ENCODE measurements at regions not wholly inside any gene's neighbourhood (a gene's known extent, or its start where the extent isn't known, plus 50 kb on each side); places are given as distances from the start of the nearest gene placed in this dataset.
"Not testable (repeated sequence)": the region's sequence is repeated elsewhere in the genome, so short reads cannot be mapped to it uniquely, and the experiment has no call there.

DNA sequence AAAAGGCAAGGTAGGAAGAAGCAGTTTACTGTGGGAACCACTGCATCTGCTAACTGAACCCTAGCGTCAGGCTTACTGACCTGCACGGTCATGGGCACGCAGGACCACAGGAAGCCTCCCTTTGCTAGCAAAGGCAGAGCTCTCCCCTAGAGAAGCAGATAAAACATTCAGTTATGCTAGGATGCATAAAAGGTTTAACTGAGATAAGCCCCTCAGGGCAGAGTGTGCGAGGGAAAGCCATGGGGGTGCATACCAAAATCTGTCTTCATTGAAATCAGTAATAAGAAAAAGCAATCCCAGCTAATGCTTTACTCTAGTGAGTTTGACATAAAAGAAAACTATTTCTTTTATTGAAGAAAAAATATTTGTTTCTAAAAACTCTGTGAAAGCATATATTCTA, 2403.7 kb upstream of the C9orf72 start:
- in situ Hi-C loops (cut with MboI; ENCODE audit: low pct_unique_long_range_greater_than_20kb, low sequenced_read_pairs): no loop called here

DNA sequence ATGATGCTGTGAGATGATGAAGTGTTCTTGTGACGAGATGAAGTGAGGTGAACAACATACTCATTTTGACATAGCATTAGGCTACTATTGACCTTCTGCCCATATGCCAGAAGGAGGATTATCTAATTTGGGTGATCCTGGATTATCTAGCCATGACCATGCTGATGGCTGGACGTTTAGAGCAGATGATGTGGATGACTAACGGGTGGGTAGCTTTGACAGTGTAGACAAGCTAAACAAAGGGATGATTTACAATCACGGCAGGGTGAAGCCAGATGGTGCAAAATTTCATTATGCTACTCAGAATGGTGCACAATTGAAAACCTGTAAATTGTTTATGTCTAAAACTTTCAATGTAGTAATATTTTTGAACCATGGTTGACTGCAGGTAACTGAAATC, 2403.4 kb upstream of the ACO1 start:
- in situ Hi-C loops (cut with MboI; ENCODE audit: low pct_unique_long_range_greater_than_20kb, low sequenced_read_pairs): no loop called here
- DNase-seq: no peak

More for the DNA sequence above, 2403.7 kb upstream of the C9orf72 start:
- no peak for DNase-seq

DNA sequence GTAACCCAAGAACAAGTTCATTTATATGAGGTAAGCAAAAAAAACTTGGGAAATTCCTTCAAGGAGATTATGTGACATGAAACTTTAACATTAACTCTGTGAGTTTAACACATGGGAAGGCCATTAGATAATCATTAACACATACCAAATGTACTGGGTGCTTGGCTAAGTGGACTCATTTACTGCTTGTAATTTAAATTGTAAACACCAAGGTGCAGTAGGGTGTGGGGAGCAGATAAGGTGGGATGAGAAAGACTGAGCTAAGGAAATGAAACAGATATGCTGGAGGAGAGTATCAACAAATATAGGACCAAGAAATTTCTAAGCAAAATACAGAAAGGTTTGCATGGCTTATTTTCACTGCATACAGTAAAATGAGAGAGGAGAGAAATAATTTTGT, 2384.8 kb upstream of the ACO1 start:
- in situ Hi-C loops (cut with MboI; ENCODE audit: low pct_unique_long_range_greater_than_20kb, low sequenced_read_pairs): no loop called here
- DNase-seq: no peak

DNA sequence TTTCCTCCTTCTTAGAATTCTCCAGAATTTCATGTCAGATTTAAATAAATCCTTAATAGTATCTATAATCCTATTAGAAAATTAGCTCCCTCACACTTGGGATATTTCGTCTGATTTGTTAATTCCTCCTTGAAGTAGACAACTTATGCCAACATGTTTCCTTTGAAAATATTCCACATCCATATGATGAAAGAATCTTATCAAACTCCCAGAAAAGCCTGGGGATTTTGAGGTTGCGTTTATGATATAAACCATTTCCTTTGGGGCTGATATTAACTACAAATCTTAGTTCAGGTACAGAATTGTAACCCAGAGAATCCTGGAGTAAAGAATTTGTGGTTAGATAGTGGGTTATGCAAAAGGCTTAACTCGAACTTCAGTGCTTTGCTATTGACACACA, 2373.8 kb upstream of the ACO1 start:
- no peak for DNase-seq
- in situ Hi-C loops (cut with MboI; ENCODE audit: low pct_unique_long_range_greater_than_20kb, low sequenced_read_pairs): no loop called here

DNA sequence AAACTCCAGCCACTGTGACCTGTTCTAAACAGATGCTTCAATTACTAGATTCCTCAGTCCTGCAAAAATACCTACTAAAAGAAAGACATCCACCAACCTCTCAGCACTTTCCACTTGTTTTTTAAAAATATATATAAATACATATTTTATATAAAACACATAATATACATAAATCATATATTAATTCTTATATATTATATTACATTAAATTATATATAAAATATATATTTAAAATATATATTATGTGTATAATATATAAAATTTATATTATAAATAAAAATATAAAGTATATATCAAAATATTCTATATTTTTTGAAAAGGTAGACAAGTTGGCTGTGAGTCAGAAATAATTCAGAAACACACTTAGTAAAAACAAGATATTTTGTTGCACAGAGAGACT, 2371.8 kb upstream of the ACO1 start:
- in situ Hi-C loops (cut with MboI; ENCODE audit: low pct_unique_long_range_greater_than_20kb, low sequenced_read_pairs): no loop called here
- DNase-seq: no peak

DNA sequence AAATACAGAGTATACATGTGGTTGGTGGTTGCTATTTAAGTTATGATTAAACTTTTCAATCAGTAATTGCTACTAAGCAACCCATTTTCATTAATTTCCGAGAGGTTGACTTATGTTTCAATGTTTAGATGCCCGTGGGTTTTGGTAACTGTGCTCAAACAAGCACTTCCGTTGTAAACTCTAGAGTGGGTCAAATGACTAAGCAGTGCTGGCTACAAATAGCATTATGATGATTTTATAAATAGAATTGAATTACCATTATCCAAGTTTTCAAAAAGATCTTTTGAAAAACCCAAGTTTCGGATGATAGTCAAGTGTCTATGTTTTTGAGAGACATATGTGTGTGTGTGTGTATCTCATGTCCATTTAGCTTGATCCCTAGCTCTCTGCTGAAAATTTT, 2369.4 kb upstream of the ACO1 start:
- in situ Hi-C loops (cut with MboI; ENCODE audit: low pct_unique_long_range_greater_than_20kb, low sequenced_read_pairs): no loop called here
- no peak for DNase-seq

DNA sequence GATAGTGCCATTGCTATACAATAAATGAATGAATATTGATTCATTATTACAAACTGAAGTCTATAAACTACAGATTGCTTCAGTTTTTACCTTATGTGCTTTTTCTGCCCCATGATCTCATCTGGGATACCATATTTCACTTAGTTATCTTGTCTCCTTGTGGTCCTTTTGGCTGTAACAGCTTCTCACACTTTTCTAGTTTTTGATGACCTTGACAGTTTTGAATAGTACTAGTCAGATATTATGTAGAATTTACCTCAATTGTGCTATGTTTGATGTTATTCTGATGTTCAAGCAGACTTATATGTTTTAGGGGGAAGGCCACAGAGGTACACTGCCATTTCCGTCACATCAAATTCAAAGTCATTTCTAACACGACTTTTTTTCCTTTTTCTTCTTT, 2364.3 kb upstream of the ACO1 start:
- in situ Hi-C loops (cut with MboI; ENCODE audit: low pct_unique_long_range_greater_than_20kb, low sequenced_read_pairs): no loop called here
- DNase-seq: no peak

DNA sequence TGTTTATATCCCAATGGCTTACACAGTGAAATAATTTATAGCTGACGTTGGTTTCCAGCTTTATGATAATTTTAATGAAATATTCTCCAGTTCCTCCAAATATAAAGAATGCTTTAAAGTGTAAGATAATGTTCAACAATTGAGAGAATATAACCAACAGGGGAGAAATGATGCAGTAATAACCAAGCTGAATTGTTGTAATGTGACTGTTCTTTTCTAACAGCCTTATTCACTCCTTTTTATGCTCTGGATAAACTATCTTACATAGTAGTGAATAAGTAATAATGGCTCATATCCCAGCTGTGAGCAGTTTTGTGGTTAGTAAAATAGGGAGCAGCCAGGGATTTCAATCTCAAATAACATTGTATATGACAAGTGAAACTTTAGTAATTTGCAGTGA, 2348.7 kb upstream of the ACO1 start:
- no peak for DNase-seq
- in situ Hi-C loops (cut with MboI; ENCODE audit: low pct_unique_long_range_greater_than_20kb, low sequenced_read_pairs): no loop called here

DNA sequence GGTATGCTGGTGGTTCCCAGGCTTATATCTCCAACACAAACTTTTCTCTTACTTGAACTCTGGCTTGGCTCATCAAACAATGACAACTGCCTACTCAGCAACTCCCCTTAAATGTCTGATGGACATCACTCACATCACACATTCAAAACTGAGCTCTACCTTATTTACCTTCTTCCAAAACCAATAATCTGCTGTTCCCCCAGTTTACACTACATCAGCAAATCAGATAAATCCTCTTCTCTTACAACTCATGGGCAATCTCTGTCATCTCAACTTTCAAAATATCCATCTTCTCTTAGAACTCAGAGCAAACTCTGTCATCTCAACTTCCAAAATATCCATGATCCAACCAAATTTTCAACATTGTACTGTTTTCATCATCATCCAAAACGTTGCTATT, 2347.9 kb upstream of the ACO1 start:
- DNase-seq: no peak
- in situ Hi-C loops (cut with MboI; ENCODE audit: low pct_unique_long_range_greater_than_20kb, low sequenced_read_pairs): no loop called here

DNA sequence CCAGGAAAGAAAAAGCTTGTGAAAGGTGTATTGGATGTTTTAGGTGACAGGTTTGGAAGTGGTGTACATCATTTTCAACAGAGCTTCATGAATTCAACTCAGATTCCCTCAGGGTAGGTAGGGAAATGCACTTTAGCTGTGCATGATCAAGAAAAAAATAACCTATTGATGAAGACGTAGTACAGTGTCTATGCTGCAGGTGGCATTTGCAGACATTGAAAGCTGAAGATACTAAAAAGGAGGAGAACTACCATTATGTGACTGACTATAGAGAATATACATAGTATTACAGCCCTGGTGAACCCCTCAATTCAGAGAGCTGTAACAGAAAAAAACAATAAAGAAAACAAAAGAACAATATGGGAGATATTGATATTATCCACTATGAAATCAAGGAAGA, 2344.7 kb upstream of the ACO1 start:
- DNase-seq: no peak
- in situ Hi-C loops (cut with MboI; ENCODE audit: low pct_unique_long_range_greater_than_20kb, low sequenced_read_pairs): no loop called here

DNA sequence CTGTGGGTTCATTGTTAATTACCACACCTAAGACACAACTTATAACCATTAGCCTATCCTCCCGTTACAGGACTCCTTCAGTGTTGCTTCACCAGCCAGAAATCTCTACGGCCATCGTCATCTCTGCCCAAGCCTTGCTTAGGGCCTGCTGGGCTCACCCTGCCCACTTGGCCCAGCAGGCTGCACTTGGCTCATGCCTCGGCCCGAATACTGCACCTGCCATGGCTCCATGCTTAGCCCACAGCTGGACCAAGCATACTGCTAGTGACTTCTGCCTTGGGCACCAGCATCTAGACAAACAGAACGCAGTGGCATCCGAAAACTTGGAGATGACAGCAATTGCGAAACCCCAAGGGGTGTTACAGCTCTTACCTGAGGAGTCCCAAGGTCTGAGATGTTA, 2336.0 kb upstream of the ACO1 start:
- DNase-seq: no peak
- in situ Hi-C loops (cut with MboI; ENCODE audit: low pct_unique_long_range_greater_than_20kb, low sequenced_read_pairs): no loop called here

DNA sequence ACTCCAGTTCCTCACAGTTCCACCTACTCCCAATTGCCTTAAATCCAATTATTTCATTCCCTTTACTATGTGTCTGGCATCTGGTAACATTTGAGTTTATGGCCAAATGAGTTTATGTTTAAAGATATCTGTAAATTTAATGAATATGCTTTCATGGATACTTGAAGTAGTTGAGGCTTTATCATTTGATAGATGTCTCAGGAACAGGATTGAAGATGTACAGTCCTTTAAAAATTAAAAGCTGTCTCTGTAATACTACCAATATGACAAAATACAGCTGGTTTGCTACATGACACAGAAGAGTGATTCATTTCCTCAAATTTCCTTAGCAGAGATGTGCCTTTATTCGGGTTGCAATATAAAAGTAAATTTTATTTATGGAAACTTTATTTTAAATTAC, 2326.0 kb upstream of the ACO1 start:
- in situ Hi-C loops (cut with MboI; ENCODE audit: low pct_unique_long_range_greater_than_20kb, low sequenced_read_pairs): no loop called here
- no peak for DNase-seq

DNA sequence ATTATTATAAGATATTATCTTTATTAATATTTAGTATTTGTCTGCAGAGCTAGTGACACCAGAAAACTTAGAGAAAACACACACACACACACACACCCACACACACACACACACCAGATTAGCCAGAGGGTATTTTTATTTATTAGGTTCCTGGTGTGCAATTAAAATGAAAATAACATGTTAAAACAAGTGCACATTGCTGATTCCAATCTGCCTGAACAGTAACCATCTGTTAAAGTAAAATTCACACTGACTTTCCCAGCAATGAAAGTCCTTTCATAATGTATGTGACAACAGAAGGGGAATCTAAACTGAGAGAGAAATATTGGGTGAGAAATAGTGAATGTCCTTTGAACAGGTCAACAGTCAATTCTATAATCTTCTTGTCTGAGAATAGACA, 2323.5 kb upstream of the ACO1 start:
- DNase-seq: no peak
- in situ Hi-C loops (cut with MboI; ENCODE audit: low pct_unique_long_range_greater_than_20kb, low sequenced_read_pairs): no loop called here

DNA sequence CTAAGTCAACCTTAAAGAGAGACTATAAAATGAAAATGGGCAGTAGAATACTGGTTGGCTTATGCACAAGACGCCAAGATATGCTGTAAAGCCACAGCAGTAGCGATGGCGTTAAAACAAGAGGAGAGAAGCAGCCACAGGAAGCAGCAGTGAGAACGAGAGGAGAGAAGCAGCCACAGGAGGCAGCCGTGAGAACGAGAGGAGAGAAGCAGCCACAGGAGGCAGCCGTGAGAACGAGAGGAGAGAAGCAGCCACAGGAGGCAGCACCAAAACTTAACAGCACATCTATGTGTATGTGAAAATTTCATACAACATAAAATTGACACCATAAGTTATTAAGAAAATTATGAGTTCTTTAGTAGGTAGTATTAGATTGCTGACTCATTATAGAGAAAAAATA, 2318.6 kb upstream of the ACO1 start:
- no peak for DNase-seq
- in situ Hi-C loops (cut with MboI; ENCODE audit: low pct_unique_long_range_greater_than_20kb, low sequenced_read_pairs): no loop called here

DNA sequence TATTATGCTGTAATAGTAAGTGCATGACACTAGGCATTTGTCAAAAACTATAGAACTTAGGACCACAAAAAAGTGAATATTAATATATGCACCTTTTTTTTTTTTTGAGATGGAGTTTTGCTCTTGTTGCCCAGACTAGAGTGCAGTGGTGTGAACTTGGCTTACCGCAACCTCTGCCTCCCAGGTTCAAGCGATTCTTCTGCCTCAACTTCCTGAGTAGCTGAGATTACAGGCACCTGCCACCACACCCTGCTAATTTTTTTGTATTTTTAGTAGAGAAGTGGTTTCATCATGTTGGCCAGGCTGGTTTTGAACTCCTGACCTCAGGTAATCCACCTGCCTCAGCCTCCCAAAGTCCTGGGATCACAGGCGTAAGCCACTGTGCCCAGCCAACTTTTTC, 2315.2 kb upstream of the ACO1 start:
- in situ Hi-C loops (cut with MboI; ENCODE audit: low pct_unique_long_range_greater_than_20kb, low sequenced_read_pairs); DNase-seq: not testable (repeated sequence)

DNA sequence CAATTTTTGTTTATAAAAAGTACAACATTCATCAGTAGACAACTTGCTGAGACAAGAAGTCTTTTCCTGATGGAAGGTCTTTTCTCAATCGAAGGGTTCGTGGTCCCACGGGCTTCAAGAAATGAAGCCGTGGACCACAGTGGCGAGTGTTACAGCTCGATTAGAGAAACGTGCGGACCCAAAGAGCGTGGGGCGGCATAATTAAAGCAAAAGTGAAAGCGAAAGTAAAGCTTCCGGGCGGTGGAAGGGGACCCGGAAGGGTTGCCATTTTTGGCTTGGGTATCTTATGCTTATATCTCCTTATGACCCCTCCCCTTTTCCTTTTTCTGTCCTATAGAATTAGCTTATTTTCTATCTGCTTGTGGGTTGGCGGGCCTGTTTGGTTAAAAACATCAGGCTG, 2309.4 kb upstream of the ACO1 start:
- DNase-seq: no peak
- in situ Hi-C loops (cut with MboI; ENCODE audit: low pct_unique_long_range_greater_than_20kb, low sequenced_read_pairs): no loop called here

DNA sequence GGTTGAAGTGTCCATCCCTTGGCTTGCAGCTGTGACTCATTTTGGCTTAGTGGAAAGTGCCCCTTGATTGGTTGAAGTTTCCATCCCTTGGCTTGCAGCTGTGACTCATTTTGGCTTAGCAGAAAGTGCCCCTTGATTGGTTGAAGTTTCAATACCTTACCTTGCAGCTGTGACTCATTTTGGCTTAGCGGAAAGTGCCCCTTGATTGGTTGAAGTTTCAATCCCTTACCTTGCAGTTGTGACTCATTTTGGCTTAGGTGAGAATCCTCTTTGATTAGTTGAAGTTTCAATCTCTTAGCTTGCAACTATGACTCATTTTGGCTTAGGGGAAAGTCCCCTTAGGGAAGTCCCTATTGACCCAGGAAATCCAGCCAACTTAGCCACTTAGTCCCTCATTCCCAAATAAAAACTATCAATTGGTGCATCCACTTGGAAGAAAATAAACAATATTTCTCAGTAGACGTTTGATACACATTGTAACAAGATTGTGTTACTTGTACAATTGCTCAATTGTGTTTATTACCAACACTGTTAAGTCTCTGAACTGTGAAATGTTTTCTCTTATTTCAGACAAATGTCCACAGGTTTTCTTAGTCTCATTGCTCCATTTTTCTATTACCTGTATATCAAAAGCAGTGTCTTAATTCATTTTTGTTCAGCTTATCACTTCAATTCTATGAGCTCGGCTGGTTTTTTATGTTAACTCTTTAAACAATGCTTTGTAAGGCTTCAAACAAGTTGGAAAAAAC, 2308.8 kb upstream of the ACO1 start:
- in situ Hi-C loops (cut with MboI; ENCODE audit: low pct_unique_long_range_greater_than_20kb, low sequenced_read_pairs): no loop called here
- no peak for DNase-seq

DNA sequence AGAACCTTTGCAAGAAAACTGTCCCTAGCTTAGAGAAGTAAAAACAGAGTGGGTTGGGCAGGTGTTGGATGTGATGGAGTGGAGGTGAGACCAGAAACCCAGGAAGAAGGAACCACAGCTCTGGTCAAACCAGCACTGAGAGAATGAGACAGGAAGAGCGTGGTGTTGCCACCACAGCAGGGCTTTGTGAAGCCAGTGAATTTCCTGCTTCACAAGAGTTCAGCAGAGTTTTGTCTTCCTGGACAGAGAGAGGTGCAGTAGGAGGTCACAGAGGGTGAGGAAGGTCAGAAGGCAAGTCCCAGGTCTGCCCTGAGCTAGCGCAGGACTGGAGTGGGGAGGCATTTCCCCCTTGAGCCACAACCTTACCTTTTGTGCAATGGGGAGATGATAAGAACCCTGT, 2306.2 kb upstream of the ACO1 start:
- in situ Hi-C loops (cut with MboI; ENCODE audit: low pct_unique_long_range_greater_than_20kb, low sequenced_read_pairs): no loop called here
- DNase-seq: no peak

DNA sequence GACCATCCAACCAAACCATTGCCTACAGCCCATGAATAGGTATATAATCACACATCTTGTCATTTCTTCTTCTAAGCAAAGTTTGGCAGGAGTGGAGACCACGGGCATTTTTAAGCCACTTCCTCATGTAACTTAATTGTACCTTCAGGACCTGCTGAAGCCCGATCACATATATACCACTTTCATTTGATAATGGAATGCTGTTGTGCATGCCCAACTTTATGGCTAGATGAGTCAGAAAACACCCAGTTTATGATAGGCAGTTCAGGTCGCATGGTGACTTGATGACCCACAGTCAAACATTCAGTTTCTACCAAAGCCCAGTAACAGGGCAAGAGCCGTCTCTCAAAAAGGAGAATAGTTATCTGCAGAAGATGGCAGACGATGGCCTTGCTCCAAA, 2295.0 kb upstream of the ACO1 start:
- no peak for DNase-seq
- in situ Hi-C loops (cut with MboI; ENCODE audit: low pct_unique_long_range_greater_than_20kb, low sequenced_read_pairs): no loop called here

DNA sequence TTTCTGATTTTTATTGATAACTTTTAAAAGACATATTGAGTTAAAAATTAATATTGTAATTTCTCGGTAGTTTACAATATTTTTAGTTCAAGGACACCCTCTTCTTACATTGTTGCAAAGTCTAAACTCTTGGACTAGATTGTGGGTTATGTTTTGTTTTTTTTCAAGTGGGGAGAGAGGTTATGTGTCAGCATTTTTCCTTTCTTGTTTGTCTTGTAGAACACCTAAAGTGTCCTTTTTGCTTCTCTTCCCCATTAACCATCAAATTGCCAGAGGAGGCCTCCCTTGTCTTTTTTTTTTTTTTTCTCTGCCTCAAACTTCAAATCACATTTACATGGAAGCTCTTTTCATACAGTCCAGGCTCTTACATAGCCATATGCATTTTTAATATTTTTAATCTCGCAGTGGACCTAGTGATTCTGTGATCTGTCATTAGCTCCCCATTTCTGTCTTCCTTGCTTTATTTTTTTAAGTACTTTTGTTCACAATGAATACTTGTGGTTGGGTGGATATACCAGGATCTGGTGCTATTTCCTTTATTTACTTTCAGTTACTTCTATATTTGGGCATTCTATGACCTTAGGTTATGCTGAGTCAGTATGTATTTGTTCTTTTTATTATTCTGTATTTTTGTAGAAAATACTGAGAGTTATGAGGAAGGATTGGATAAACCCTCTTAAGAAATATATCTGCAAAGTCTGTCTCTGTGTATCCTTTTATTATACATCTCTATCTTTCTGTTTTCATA, 2280.6 kb upstream of the ACO1 start:
- DNase-seq: no peak
- in situ Hi-C loops (cut with MboI; ENCODE audit: low pct_unique_long_range_greater_than_20kb, low sequenced_read_pairs): no loop called here

DNA sequence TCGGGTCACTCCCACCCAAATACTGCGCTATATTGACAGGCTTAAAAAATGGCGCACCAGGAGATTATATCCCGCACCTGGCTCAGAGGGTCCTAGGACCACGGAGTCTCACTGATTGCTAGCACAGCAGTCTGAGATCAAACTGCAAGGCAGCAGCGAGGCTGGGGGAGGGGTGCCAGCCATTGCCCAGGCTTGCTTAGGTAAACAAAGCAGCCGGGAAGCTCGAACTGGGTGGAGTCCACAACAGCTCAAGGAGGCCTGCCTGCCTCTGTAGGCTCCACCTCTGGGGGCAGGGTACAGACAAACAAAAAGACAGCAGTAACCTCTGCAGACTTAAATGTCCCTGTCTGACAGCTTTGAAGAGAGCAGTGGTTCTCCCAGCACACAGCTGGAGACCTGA, 2277.3 kb upstream of the ACO1 start:
- DNase-seq; in situ Hi-C loops (cut with MboI; ENCODE audit: low pct_unique_long_range_greater_than_20kb, low sequenced_read_pairs): not testable (repeated sequence)
